Activated CD4-positive, alpha-beta memory T cell treated with anti-CD3 and anti-CD28 coated beads for 36 hours (primary cell): ENCODE measurements at regions not wholly inside any gene's neighbourhood (a gene's known extent, or its start where the extent isn't known, plus 50 kb on each side); places are given as distances from the start of the nearest gene placed in this dataset.

Experiments
- CTCF ChIA-PET: fragments of 350-600 bp; sonication (Branson Sonifier 250); formaldehyde crosslinking; loops from one replicate; lab custom pipeline; 2021; ENCODE audit warnings: antibody characterized with exemption, inconsistent platforms; lab: Charles Lee
- POLR2A ChIA-PET: fragments of 350-600 bp; sonication (Branson Sonifier 250); formaldehyde crosslinking; loops from one replicate; lab custom pipeline; 2021; ENCODE audit warnings: antibody characterized with exemption; lab: Charles Lee
- DNase-seq: peaks from one replicate; pipeline ENCODE4 v3.0.0-alpha.2; 2020
- H3K27ac Mint-ChIP-seq: one replicate; pipeline ENCODE4 v1.8.0; 2021; ENCODE audit warnings: mixed read lengths
- H3K27me3 Mint-ChIP-seq: one replicate; pipeline ENCODE4 v1.8.0; 2021; ENCODE audit warnings: mixed read lengths
- H3K36me3 Mint-ChIP-seq: one replicate; pipeline ENCODE4 v1.8.0; 2021; ENCODE audit warnings: mixed read lengths
- H3K4me1 Mint-ChIP-seq: one replicate; pipeline ENCODE4 v1.8.0; 2021; ENCODE audit warnings: low read depth, mixed read lengths
- H3K4me3 Mint-ChIP-seq: one replicate; pipeline ENCODE4 v1.8.0; 2021; ENCODE audit warnings: mild to moderate bottlenecking, mixed read lengths
- H3K9me3 Mint-ChIP-seq: one replicate; pipeline ENCODE4 v1.8.0; 2021; ENCODE audit warnings: mixed read lengths
- intact Hi-C: fragments of 100-400 bp; cut with micrococcal nuclease; formaldehyde crosslinking; loops from one replicate; pipeline ENCODE4 v1.15.1; 2023

GRCh38 chr6:112983713-112984261 is 636.7 kb downstream of the RFPL4B start:
- no peaks in the 10 kb centered on the region for H3K36me3 Mint-ChIP-seq
- H3K27ac Mint-ChIP-seq: no peak overlapping the region
- no peak for DNase-seq
- intact Hi-C loops: no loop called here
- no peak overlapping the region for H3K4me3 Mint-ChIP-seq
- no peaks in the 10 kb centered on the region for H3K27me3 Mint-ChIP-seq
- H3K9me3 Mint-ChIP-seq: peaks cover 3% of the 10 kb centered on the region
- ChIA-PET CTCF (no interaction called here), POLR2A (no interaction called here)
- H3K4me1 Mint-ChIP-seq: no peaks in the 10 kb centered on the region

- no peak overlapping the region for H3K27ac Mint-ChIP-seq
- no peak overlapping the region for H3K4me3 Mint-ChIP-seq
- H3K9me3 Mint-ChIP-seq: no peaks in the 10 kb centered on the region
- no peaks in the 10 kb centered on the region for H3K4me1 Mint-ChIP-seq
- POLR2A ChIA-PET: no interaction called here
- CTCF ChIA-PET: no interaction called here
- no peaks in the 10 kb centered on the region for H3K27me3 Mint-ChIP-seq
- DNase-seq: no peak
- no peaks in the 10 kb centered on the region for H3K36me3 Mint-ChIP-seq
- intact Hi-C loops: no loop called here
These were observed 637.8 kb downstream of the RFPL4B start for GRCh38 chr6:112984899-112985298.

DNA sequence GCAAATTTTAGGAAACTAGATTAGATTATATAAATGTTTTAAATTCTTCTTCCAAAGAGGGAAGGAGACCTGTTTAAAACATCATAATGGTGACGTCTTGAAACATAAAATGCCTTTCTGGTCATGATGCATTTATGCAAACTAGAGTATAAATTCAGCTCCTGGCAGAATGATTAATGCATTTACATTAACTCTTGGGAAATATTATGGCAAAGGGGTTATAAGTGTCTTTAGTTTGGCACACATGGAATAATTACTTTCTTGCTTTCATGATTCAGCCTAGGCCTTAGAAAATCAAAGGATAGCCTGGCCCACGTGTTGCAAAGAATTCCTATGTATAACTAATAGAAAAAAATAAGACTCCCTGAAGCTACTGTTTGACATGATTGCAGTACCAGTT is 639.2 kb downstream of the RFPL4B start:
- ChIA-PET POLR2A (no interaction called here), CTCF (no interaction called here)
- no peaks in the 10 kb centered on the region for H3K4me1 Mint-ChIP-seq
- H3K27ac Mint-ChIP-seq: no peak overlapping the region
- H3K36me3 Mint-ChIP-seq: no peaks in the 10 kb centered on the region
- DNase-seq: no peak
- H3K9me3 Mint-ChIP-seq: peaks cover 6% of the 10 kb centered on the region
- intact Hi-C loops: no loop called here
- no peak overlapping the region for H3K4me3 Mint-ChIP-seq
- no peaks in the 10 kb centered on the region for H3K27me3 Mint-ChIP-seq

DNA sequence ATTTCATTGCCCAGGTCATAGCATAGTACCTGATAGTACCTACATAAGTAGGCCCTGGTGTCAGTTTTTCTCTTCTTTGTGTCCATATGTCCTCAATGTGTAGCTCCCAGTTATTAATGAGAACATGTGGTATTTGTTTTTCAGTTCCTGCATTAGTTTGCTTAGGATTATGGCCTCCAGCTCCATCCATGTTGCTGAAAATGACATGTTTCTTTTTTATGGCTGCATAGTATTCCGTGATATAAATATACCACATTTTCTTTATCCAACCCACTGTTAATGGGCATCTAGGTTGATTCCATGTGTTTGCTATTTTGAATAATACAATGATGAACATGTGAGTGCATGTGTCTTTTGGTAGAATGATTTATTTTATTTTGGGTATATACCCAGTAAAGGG is 641.6 kb downstream of the RFPL4B start:
- Mint-ChIP-seq H3K36me3 (no peaks in the 10 kb centered on the region), H3K9me3 (peaks cover 6% of the 10 kb centered on the region), H3K4me1 (no peaks in the 10 kb centered on the region), H3K27me3 (no peaks in the 10 kb centered on the region), H3K27ac (no peak overlapping the region), H3K4me3 (no peak overlapping the region)
- CTCF ChIA-PET: no interaction called here
- DNase-seq: no peak
- intact Hi-C loops: no loop called here
- POLR2A ChIA-PET: no interaction called here

GRCh38 chr6:112990971-112991370 is 643.8 kb downstream of the RFPL4B start:
- no peak for DNase-seq
- Mint-ChIP-seq H3K4me3 (no peak overlapping the region), H3K4me1 (no peaks in the 10 kb centered on the region), H3K9me3 (peaks cover 6% of the 10 kb centered on the region), H3K27me3 (no peaks in the 10 kb centered on the region), H3K36me3 (no peaks in the 10 kb centered on the region), H3K27ac (no peak overlapping the region)
- POLR2A ChIA-PET: no interaction called here
- CTCF ChIA-PET: no interaction called here
- intact Hi-C loops: no loop called here

GRCh38 chr6:112991912-112992311 is 644.8 kb downstream of the RFPL4B start:
- peaks cover 6% of the 10 kb centered on the region for H3K9me3 Mint-ChIP-seq
- ChIA-PET POLR2A (no interaction called here), CTCF (no interaction called here)
- no peak overlapping the region for H3K27ac Mint-ChIP-seq
- H3K4me1 Mint-ChIP-seq: no peaks in the 10 kb centered on the region
- H3K36me3 Mint-ChIP-seq: no peaks in the 10 kb centered on the region
- H3K27me3 Mint-ChIP-seq: no peaks in the 10 kb centered on the region
- no peak overlapping the region for H3K4me3 Mint-ChIP-seq
- no peak for DNase-seq
- intact Hi-C loops: no loop called here

DNA sequence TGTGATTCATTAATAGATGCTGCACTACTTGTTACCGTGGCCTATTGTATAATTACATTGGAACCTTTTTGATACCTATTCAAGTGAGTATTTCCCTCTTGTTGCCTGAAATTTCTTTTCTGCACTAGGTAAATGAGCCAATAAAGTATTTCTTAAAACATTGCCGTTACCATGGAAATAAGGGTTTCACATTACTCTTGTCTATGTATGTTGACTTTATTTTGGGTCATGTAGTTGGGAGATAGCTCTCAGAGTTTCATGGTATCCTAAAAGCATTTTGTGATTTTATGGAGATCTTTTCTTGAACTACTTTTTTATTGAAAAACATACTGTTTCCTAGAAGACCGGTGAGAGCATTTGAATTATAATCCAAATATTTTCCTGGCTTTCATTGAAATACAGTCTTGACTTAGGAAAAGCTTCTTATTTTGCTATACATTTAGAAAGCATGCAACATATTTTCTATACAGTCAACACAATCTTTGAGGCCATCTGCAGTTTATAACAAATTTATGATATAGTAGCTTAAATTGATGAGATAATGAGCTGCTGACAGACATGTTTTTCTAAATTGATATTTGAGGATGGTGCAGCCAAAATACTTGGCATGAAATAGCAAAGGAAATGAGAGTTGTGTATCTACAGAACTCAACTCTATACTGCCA is 650.4 kb downstream of the RFPL4B start:
- CTCF ChIA-PET: no interaction called here
- no peaks in the 10 kb centered on the region for H3K36me3 Mint-ChIP-seq
- no peak for DNase-seq
- H3K9me3 Mint-ChIP-seq: no peaks in the 10 kb centered on the region
- no peaks in the 10 kb centered on the region for H3K27me3 Mint-ChIP-seq
- no peaks in the 10 kb centered on the region for H3K4me1 Mint-ChIP-seq
- POLR2A ChIA-PET: no interaction called here
- H3K27ac Mint-ChIP-seq: no peak overlapping the region
- intact Hi-C loops: no loop called here
- no peak overlapping the region for H3K4me3 Mint-ChIP-seq

GRCh38 chr6:113004054-113004453 is 656.9 kb downstream of the RFPL4B start:
- no peak overlapping the region for H3K4me3 Mint-ChIP-seq
- ChIA-PET POLR2A (no interaction called here), CTCF (no interaction called here)

GRCh38 chr6:113004470-113005270 is 657.5 kb downstream of the RFPL4B start:
- Mint-ChIP-seq H3K9me3 (no peaks in the 10 kb centered on the region), H3K27ac (no peak overlapping the region), H3K4me3 (no peak overlapping the region), H3K27me3 (no peaks in the 10 kb centered on the region), H3K4me1 (no peaks in the 10 kb centered on the region), H3K36me3 (no peaks in the 10 kb centered on the region)
- DNase-seq: no peak
- ChIA-PET POLR2A (no interaction called here), CTCF (no interaction called here)
- intact Hi-C loops: no loop called here

More at GRCh38 chr6:113004054-113004453, 656.9 kb downstream of the RFPL4B start:
- no peaks in the 10 kb centered on the region for H3K36me3 Mint-ChIP-seq
- no peaks in the 10 kb centered on the region for H3K27me3 Mint-ChIP-seq
- H3K4me1 Mint-ChIP-seq: no peaks in the 10 kb centered on the region
- DNase-seq: no peak
- H3K27ac Mint-ChIP-seq: no peak overlapping the region
- no peaks in the 10 kb centered on the region for H3K9me3 Mint-ChIP-seq
- intact Hi-C loops: no loop called here

- no peaks in the 10 kb centered on the region for H3K9me3 Mint-ChIP-seq
- H3K36me3 Mint-ChIP-seq: no peaks in the 10 kb centered on the region
- POLR2A ChIA-PET: no interaction called here
- no peak overlapping the region for H3K4me3 Mint-ChIP-seq
- CTCF ChIA-PET: no interaction called here
- no peak overlapping the region for H3K27ac Mint-ChIP-seq
- DNase-seq: no peak
- no peaks in the 10 kb centered on the region for H3K4me1 Mint-ChIP-seq
- H3K27me3 Mint-ChIP-seq: no peaks in the 10 kb centered on the region
- intact Hi-C loops: no loop called here
These were observed 659.4 kb downstream of the RFPL4B start for GRCh38 chr6:113006494-113006893.

DNA sequence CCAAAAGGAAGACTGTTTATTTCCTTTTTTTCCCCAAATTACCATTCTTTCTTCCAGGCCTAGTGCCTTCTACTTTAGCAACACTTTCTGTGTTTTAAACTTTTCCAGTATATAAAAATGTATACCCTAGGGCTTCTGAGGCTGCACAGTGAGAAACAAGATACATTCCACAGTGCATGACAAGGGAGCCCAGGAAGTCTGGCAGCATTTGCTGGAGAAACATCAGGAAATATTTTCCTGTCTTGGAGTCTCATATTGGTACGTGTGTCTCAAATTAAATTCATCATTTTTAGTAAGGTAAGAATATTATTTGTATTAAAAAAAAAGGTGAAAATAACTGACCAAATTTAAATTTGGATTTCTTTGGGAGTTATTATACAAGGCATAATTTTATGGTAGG is 662.6 kb downstream of the RFPL4B start:
- no peaks in the 10 kb centered on the region for H3K9me3 Mint-ChIP-seq
- H3K27ac Mint-ChIP-seq: no peak overlapping the region
- H3K4me3 Mint-ChIP-seq: no peak overlapping the region
- POLR2A ChIA-PET: no interaction called here
- no peak for DNase-seq
- H3K36me3 Mint-ChIP-seq: no peaks in the 10 kb centered on the region
- H3K27me3 Mint-ChIP-seq: no peaks in the 10 kb centered on the region
- CTCF ChIA-PET: no interaction called here
- intact Hi-C loops: no loop called here
- H3K4me1 Mint-ChIP-seq: no peaks in the 10 kb centered on the region

- no peaks in the 10 kb centered on the region for H3K4me1 Mint-ChIP-seq
- no peak overlapping the region for H3K4me3 Mint-ChIP-seq
- H3K27me3 Mint-ChIP-seq: no peaks in the 10 kb centered on the region
- H3K36me3 Mint-ChIP-seq: no peaks in the 10 kb centered on the region
- no peaks in the 10 kb centered on the region for H3K9me3 Mint-ChIP-seq
- H3K27ac Mint-ChIP-seq: no peak overlapping the region
- ChIA-PET CTCF (interaction anchor here (0.9 kb wide), 1 partner anchor 9 kb away, joined by 3 read pairs; no protein-coding TSS in a partner anchor), POLR2A (no interaction called here)
- intact Hi-C loops: no loop called here
- DNase-seq: no peak
These were observed 663.3 kb downstream of the RFPL4B start for GRCh38 chr6:113010196-113010989.
